22Rv1 (cell line): ENCODE measurements at regions not wholly inside any gene's neighbourhood (a gene's known extent, or its start where the extent isn't known, plus 50 kb on each side); places are given as distances from the start of the nearest gene placed in this dataset.

Source experiments
- H3K27ac ChIP-seq: fragments of 450-650 bp; 2 replicates; pipeline ENCODE4 v1.5.1; 2017
- ZFX ChIP-seq: fragments of 450-650 bp; IDR thresholded peaks from 2 replicates; pipeline ENCODE4 v1.6.1; 2017; ENCODE audit warnings: antibody characterized with exemption, borderline replicate concordance
- TF ChIP-seq, protein P1 (sequence below): fragments of 450-650 bp; IDR thresholded peaks from 2 replicates; pipeline ENCODE4 v1.5.1; 2017; ENCODE audit warnings: mild to moderate bottlenecking

DNA sequence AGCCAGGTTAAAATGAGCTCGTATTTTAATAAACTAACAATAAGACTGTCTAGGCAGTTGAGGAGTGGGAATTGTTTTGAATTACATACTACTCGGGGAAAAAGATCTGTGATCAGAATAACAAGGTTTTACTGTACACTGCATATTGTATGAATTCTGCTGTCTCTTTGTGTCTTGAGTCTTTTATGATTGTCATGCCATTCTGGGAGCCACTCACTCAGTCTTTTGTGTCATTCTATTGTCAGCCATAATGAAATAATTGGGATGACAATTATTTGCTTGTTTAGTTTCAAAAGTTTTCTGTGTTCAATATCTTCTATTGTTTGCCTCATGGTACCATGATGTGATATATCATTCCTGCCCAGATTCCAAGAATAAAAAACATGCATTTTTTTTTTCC is 339.6 kb upstream of the TBL1XR1 start:
- no peak overlapping the region for H3K27ac ChIP-seq

DNA sequence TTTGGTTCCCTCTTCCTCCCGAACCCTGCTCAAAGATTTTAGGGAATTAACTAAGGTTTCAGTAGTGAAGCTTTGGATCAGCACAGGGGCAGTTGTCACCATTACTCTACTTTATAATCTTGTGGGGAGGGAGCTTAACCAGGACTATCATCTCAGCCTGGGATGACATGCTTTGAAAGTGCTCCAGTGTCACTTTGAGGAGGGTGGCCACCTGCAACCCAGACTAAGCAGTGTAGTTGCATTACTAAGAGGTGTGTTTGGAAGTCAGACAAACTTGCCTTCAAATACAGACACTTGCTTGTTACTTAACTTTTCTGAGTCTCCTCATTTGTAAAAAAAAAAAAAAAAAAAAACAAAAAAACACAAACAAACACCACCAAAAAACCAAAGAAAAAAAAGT is 340.3 kb upstream of the TBL1XR1 start:
- H3K27ac ChIP-seq: no peak overlapping the region
- TF ChIP-seq, protein P1, sequence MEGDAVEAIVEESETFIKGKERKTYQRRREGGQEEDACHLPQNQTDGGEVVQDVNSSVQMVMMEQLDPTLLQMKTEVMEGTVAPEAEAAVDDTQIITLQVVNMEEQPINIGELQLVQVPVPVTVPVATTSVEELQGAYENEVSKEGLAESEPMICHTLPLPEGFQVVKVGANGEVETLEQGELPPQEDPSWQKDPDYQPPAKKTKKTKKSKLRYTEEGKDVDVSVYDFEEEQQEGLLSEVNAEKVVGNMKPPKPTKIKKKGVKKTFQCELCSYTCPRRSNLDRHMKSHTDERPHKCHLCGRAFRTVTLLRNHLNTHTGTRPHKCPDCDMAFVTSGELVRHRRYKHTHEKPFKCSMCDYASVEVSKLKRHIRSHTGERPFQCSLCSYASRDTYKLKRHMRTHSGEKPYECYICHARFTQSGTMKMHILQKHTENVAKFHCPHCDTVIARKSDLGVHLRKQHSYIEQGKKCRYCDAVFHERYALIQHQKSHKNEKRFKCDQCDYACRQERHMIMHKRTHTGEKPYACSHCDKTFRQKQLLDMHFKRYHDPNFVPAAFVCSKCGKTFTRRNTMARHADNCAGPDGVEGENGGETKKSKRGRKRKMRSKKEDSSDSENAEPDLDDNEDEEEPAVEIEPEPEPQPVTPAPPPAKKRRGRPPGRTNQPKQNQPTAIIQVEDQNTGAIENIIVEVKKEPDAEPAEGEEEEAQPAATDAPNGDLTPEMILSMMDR: no peak
- TF ChIP-seq ZFX: no peak

More for the DNA sequence above, 339.6 kb upstream of the TBL1XR1 start:
- TF ChIP-seq, protein P1: no peak
- TF ChIP-seq ZFX: no peak

DNA sequence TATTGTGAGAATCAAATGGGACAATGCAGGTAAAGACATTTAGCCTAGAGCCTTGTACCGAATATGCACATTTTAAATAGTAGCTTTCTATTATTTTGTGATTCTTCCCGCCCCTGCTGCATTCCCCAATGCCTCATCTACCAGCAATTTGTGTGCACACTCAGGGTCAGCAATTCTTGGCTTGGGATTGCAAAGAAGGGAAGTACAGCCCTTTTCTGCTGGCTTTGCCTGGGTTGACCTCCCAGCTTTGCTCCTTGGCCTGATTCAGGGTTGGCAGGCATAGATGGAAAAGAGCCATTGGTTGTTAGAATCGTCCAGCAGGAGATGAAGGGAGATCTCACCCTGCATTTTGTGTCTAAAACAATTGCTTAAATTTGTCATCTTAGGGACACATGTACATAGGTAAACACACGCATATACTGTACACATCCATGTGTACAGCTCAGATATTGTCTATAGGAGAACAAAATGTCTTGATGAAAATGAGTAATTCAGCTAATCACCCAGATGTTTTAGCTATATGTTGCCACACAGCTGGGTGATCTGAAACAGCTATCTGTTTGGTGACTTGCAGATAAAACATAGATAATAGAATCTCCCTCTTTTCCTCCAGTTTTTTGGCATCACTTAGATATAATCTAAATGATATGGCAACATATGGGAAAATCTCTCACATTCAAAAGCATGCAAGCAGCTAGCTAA is 340.9 kb upstream of the TBL1XR1 start:
- H3K27ac ChIP-seq: no peak overlapping the region
- TF ChIP-seq ZFX: no peak
- TF ChIP-seq, protein P1: no peak

DNA sequence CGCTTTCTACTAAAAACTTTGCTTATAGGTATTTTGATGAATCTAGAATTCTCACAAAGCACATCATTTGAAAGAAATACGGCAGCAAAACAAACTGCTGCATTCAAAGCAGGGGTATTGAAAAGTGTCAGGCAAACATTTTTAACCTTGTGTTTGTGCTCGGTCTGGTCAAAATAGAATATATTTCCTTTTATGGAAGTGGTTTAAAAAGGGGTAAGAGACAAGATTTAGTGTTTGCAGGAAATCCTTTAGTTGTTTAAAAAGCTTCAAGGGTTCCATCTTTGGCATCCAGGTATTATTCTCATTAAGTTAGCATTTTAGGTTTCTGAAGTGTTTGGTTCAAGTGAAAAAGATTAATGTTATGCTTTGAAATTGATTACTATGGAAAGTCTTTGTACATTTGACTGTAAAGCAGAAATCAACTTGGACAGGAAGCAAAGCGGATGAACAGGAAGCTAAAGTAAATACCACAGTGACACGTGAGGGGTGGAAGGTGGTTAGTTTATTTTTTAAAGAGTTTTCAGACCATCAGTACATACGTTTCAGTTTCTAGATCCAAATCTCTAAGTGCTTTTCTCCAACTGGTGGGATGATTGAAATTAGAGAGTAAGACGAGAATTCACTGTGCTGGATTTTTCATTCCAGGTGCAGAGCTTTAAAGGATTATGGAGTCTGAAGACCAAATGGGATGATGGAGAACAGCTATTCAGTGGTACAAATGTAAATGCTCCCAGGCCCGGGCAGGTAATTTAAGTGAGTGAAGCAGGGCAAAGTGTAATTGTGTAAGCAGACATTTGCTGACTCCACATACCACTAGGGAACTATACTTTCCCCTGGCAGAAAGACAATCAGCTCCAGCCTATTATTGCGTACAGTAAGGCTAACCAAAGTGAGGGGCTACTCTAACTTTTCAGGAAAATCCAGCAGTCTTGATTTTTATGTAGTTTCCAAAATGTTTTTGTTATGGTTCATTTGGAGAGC is 341.8 kb upstream of the TBL1XR1 start:
- H3K27ac ChIP-seq: no peak overlapping the region
- TF ChIP-seq ZFX: no peak
- TF ChIP-seq, protein P1: no peak

DNA sequence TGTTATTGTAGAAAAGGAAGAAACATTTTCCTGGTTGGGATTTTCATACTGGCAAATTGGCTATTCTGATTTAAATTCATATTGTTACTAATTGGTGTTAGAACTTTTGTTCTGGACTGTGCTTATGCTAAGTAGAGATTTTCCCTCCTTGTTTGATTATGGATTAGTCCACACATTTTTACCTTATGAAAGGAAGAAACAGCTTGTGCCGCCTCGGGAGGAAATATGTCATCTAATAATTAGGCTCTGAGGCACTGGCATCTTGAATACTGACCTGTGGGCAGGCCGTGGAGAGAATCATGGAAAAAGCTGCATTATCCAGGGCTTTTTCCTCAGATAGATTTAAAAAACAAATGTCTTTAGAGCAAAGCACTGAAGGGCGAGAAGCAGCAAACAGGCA is 344.3 kb upstream of the TBL1XR1 start:
- TF ChIP-seq, protein P1: no peak
- TF ChIP-seq ZFX: no peak
- no peak overlapping the region for H3K27ac ChIP-seq

DNA sequence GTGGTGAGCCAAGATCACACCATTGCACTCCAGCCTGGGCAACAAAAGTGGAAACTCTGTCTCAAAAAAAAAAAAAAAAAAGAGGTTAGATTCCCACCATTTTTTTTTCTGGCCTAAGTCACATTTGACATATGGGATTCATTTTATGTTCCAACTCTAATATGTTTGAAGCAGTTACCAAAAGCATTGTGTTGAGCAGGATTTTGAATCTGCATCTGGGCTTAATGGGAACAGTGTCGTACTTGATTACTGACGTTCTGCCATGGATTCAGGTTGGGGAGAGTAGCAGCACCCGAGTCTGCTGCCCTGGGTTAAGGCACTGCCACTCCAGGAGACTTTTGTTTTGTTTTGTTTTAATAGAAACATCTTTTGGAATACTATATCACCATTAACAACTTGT is 348.7 kb upstream of the TBL1XR1 start:
- no peak overlapping the region for H3K27ac ChIP-seq
- no peak for TF ChIP-seq ZFX
- TF ChIP-seq, protein P1: no peak
